Chondrocyte (in vitro differentiated cells): ENCODE measurements at regions not wholly inside any gene's neighbourhood (a gene's known extent, or its start where the extent isn't known, plus 50 kb on each side); places are given as distances from the start of the nearest gene placed in this dataset.

Experiments used
- DNase-seq: peaks from one replicate; pipeline ENCODE4 v3.0.0; 2021; ENCODE audit warnings: mixed read lengths, low spot score
- H3K27ac Mint-ChIP-seq: one replicate; pipeline ENCODE4 v1.8.0; 2021; ENCODE audit warnings: mild to moderate bottlenecking, moderate library complexity, mixed read lengths; ENCODE audit not compliant: unreplicated experiment
- H3K27me3 Mint-ChIP-seq: 2 replicates; pipeline ENCODE4 v1.8.0; 2021; ENCODE audit warnings: low read depth, mixed read lengths
- H3K36me3 Mint-ChIP-seq: 2 replicates; pipeline ENCODE4 v1.8.0; 2021; ENCODE audit warnings: low read depth, mixed read lengths
- H3K4me1 Mint-ChIP-seq: 2 replicates; pipeline ENCODE4 v1.8.0; 2021; ENCODE audit warnings: low read depth, mild to moderate bottlenecking, mixed read lengths
- H3K4me3 Mint-ChIP-seq: one replicate; pipeline ENCODE4 v1.8.0; 2021; ENCODE audit warnings: mild to moderate bottlenecking, moderate library complexity, mixed read lengths; ENCODE audit not compliant: unreplicated experiment
- H3K9me3 Mint-ChIP-seq: 2 replicates; pipeline ENCODE4 v1.8.0; 2021; ENCODE audit warnings: low read depth, mixed read lengths
- CTCF ChIP-seq: fragments of 200-600 bp; sonication (generic); IDR thresholded peaks from 2 replicates; pipeline ENCODE4 v1.5.0; 2021; ENCODE audit warnings: antibody characterized with exemption, mild to moderate bottlenecking, moderate library complexity

GRCh38 chr7:57370066-57370738, 79.8 kb upstream of the ZNF716 start:
- peaks cover 69% of the 10 kb centered on the region for H3K9me3 Mint-ChIP-seq
- H3K4me1 Mint-ChIP-seq = no peaks in the 10 kb centered on the region
- no peak overlapping the region for H3K27ac Mint-ChIP-seq
- H3K27me3 Mint-ChIP-seq = no peaks in the 10 kb centered on the region
- TF ChIP-seq CTCF = no peak
- DNase-seq = no peak
- H3K4me3 Mint-ChIP-seq = no peak overlapping the region
- H3K36me3 Mint-ChIP-seq = peaks cover 4% of the 10 kb centered on the region

GRCh38 chr7:57370739-57371098, 79.3 kb upstream of the ZNF716 start:
- H3K9me3 Mint-ChIP-seq = peaks cover 73% of the 10 kb centered on the region

GRCh38 chr7:57375783-57376182, 74.2 kb upstream of the ZNF716 start:
- TF ChIP-seq CTCF = no peak
- H3K4me1 Mint-ChIP-seq = no peaks in the 10 kb centered on the region
- peaks cover 66% of the 10 kb centered on the region for H3K9me3 Mint-ChIP-seq
- H3K36me3 Mint-ChIP-seq = no peaks in the 10 kb centered on the region
- no peaks in the 10 kb centered on the region for H3K27me3 Mint-ChIP-seq
- no peak overlapping the region for H3K27ac Mint-ChIP-seq
- no peak overlapping the region for H3K4me3 Mint-ChIP-seq
- no peak for DNase-seq

More at GRCh38 chr7:57370739-57371098, 79.3 kb upstream of the ZNF716 start:
- no peak for DNase-seq
- Mint-ChIP-seq H3K4me1 (no peaks in the 10 kb centered on the region), H3K27ac (no peak overlapping the region), H3K27me3 (no peaks in the 10 kb centered on the region), H3K4me3 (no peak overlapping the region), H3K36me3 (peaks cover 4% of the 10 kb centered on the region)
- TF ChIP-seq CTCF = no peak

- no peaks in the 10 kb centered on the region for H3K36me3 Mint-ChIP-seq
- TF ChIP-seq CTCF = no peak
- H3K4me3 Mint-ChIP-seq = no peak overlapping the region
- DNase-seq = no peak
- no peaks in the 10 kb centered on the region for H3K4me1 Mint-ChIP-seq
- peaks cover 50% of the 10 kb centered on the region for H3K9me3 Mint-ChIP-seq
- no peak overlapping the region for H3K27ac Mint-ChIP-seq
- H3K27me3 Mint-ChIP-seq = no peaks in the 10 kb centered on the region
Measured at GRCh38 chr7:57381581-57381980, 68.4 kb upstream of the ZNF716 start.

GRCh38 chr7:57384380-57384779, 65.6 kb upstream of the ZNF716 start:
- H3K27me3 Mint-ChIP-seq = no peaks in the 10 kb centered on the region
- no peaks in the 10 kb centered on the region for H3K36me3 Mint-ChIP-seq
- no peak overlapping the region for H3K27ac Mint-ChIP-seq
- peaks cover 54% of the 10 kb centered on the region for H3K9me3 Mint-ChIP-seq
- no peaks in the 10 kb centered on the region for H3K4me1 Mint-ChIP-seq
- H3K4me3 Mint-ChIP-seq = no peak overlapping the region
- DNase-seq = no peak
- no peak for TF ChIP-seq CTCF
